Stimulated activated naive B cell treated with anti-CD40 and anti-IgM and Interleukin-4, amounts not matched to agents 10 μg/mL and 1 μg/mL and 100 μg/mL, for 72 hours (primary cell): ENCODE measurements at regions not wholly inside any gene's neighbourhood (a gene's known extent, or its start where the extent isn't known, plus 50 kb on each side); places are given as distances from the start of the nearest gene placed in this dataset.
A peak's percentile ranks its signal among the peaks of the same experiment; 100 is the strongest.
"Not testable (repeated sequence)": the region's sequence is repeated elsewhere in the genome, so short reads cannot be mapped to it uniquely, and the experiment has no call there.

Source experiments
- ATAC-seq, 2 donors: fragments of 150-1000 bp; cut with Tn5 transposase; replicated peaks; 2 replicates each; pipeline ENCODE4 v1.10.0; 2021; ENCODE audit warnings: moderate library complexity in 1 of 2
- DNase-seq: peaks from one replicate; pipeline ENCODE4 v3.0.0; 2021
- H3K27ac Mint-ChIP-seq: one replicate; pipeline ENCODE4 v1.8.0; 2022; ENCODE audit warnings: mild to moderate bottlenecking, mixed read lengths
- H3K27me3 Mint-ChIP-seq, 2 donors: one replicate each; pipeline ENCODE4 v1.8.0; 2022; ENCODE audit warnings: mixed read lengths in 2 of 2
- H3K36me3 Mint-ChIP-seq, 2 donors: one replicate each; pipeline ENCODE4 v1.8.0; 2022; ENCODE audit warnings: mixed read lengths in 2 of 2, mild to moderate bottlenecking in 1 of 2
- H3K4me1 Mint-ChIP-seq, 2 donors: one replicate each; pipeline ENCODE4 v1.8.0; 2022; ENCODE audit warnings: mixed read lengths in 2 of 2, mild to moderate bottlenecking in 1 of 2
- H3K4me3 Mint-ChIP-seq, 2 donors: one replicate each; pipeline ENCODE4 v1.8.0; 2022; ENCODE audit warnings: mild to moderate bottlenecking in 2 of 2, mixed read lengths in 2 of 2, moderate library complexity in 1 of 2
- H3K9me3 Mint-ChIP-seq, 2 donors: one replicate each; pipeline ENCODE4 v1.8.0; 2022; ENCODE audit warnings: mixed read lengths in 2 of 2, mild to moderate bottlenecking in 1 of 2

GRCh38 chr10:4902571-4903011, 60.6 kb upstream of the AKR1C1 start:
- H3K27me3 Mint-ChIP-seq: no peaks in the 10 kb centered on the region
- H3K36me3 Mint-ChIP-seq: no peaks in the 10 kb centered on the region
- DNase-seq: no peak
- peaks cover 0 to 2% of the 10 kb centered on the region in 2 donors for H3K9me3 Mint-ChIP-seq
- peak; percentile 67 to 77 for ATAC-seq
- H3K4me3 Mint-ChIP-seq: peak overlapping the region in 1 of 2 donors; percentile 50
- H3K27ac Mint-ChIP-seq: no peak overlapping the region
- peaks cover 4 to 13% of the 10 kb centered on the region in 2 donors for H3K4me1 Mint-ChIP-seq

- not testable (repeated sequence) for H3K27me3 Mint-ChIP-seq, ATAC-seq, H3K9me3 Mint-ChIP-seq, H3K27ac Mint-ChIP-seq, H3K36me3 Mint-ChIP-seq, H3K4me3 Mint-ChIP-seq, DNase-seq
- peaks cover 4 to 13% of the 10 kb centered on the region in 2 donors for H3K4me1 Mint-ChIP-seq
Measured at GRCh38 chr10:4903126-4903525, 60.1 kb upstream of the AKR1C1 start.

- not testable (repeated sequence) for H3K4me3 Mint-ChIP-seq, H3K27ac Mint-ChIP-seq, ATAC-seq
Measured at GRCh38 chr10:4903675-4904074, 59.5 kb upstream of the AKR1C1 start.

GRCh38 chr10:4909118-4909517, 54.1 kb upstream of the AKR1C1 start:
- Mint-ChIP-seq H3K9me3 (peaks cover 2 to 4% of the 10 kb centered on the region in 2 donors), H3K36me3 (no peaks in the 10 kb centered on the region), H3K27me3 (no peaks in the 10 kb centered on the region), H3K4me3 (no peak overlapping the region), H3K27ac (no peak overlapping the region), H3K4me1 (no peaks in the 10 kb centered on the region)
- no peak for ATAC-seq
- no peak for DNase-seq

More at GRCh38 chr10:4903675-4904074, 59.5 kb upstream of the AKR1C1 start:
- H3K4me1 Mint-ChIP-seq: peaks cover 4 to 13% of the 10 kb centered on the region in 2 donors
- H3K9me3 Mint-ChIP-seq, DNase-seq, H3K27me3 Mint-ChIP-seq, H3K36me3 Mint-ChIP-seq: not testable (repeated sequence)
